Thyroid gland (tissue), 4 donors: ENCODE measurements at regions not wholly inside any gene's neighbourhood (a gene's known extent, or its start where the extent isn't known, plus 50 kb on each side); places are given as distances from the start of the nearest gene placed in this dataset.

Experiments used
- DNase-seq, 2 donors: peaks; one replicate each; pipeline ENCODE4 v3.0.0-alpha.2; 2019
- H3K27ac ChIP-seq, 3 donors: fragments of 200-600 bp; sonication (generic); 1 replicate in 2 of 3; 2 replicates in 1 of 3; pipeline ENCODE4 v1.5.1; 2016 to 2019; ENCODE audit warnings: mild to moderate bottlenecking in 1 of 3, moderate library complexity in 1 of 3
- H3K27me3 ChIP-seq: fragments of 200-600 bp; sonication (generic); one replicate; pipeline ENCODE4 v1.5.1; 2019
- H3K36me3 ChIP-seq, 2 donors: fragments of 200-600 bp; sonication (generic); one replicate each; pipeline ENCODE4 v1.5.1; 2016 to 2019
- H3K4me1 ChIP-seq, 2 donors: fragments of 200-600 bp; sonication (generic); one replicate each; pipeline ENCODE4 v1.5.1; 2017 to 2019
- H3K4me3 ChIP-seq, 3 donors: fragments of 200-600 bp; sonication (generic); replicated peaks in 1 of 3; 1 replicate in 2 of 3; 2 replicates in 1 of 3; pipeline ENCODE4 v1.5.1; 2016; ENCODE audit warnings: mild to moderate bottlenecking in 1 of 3
- H3K9me3 ChIP-seq: fragments of 200-600 bp; sonication (generic); one replicate; pipeline ENCODE4 v1.5.1; 2017
- POLR2A ChIP-seq, 2 donors: fragments of 450-650 bp; IDR thresholded peaks; one replicate each; pipeline ENCODE4 v1.6.1; 2017; ENCODE audit warnings: antibody characterized with exemption in 2 of 2, mild to moderate bottlenecking in 2 of 2, moderate library complexity in 1 of 2
- WGBS, 2 donors: methylation state at CpG; one replicate each; pipeline ENCODE4 v1.1.5; 2017; 5-methylcytosine and 5-hydroxymethylcytosine counted together
- intact Hi-C: fragments of 100-400 bp; cut with DNase I; formaldehyde crosslinking; loops from one replicate; pipeline ENCODE4 v1.15.1; 2023
- TF ChIP-seq, protein P1 (sequence below), 6 experiments: fragments of 200-600 bp in 3 of 6; fragments of 450-650 bp in 3 of 6; sonication (generic) in 3 of 6; IDR thresholded peaks; one replicate each; pipeline ENCODE4 v1.5.1; 2016 to 2019; ENCODE audit warnings: antibody characterized with exemption in 6 of 6, mild to moderate bottlenecking in 2 of 6, inconsistent platforms in 1 of 6, moderate library complexity in 1 of 6

DNA sequence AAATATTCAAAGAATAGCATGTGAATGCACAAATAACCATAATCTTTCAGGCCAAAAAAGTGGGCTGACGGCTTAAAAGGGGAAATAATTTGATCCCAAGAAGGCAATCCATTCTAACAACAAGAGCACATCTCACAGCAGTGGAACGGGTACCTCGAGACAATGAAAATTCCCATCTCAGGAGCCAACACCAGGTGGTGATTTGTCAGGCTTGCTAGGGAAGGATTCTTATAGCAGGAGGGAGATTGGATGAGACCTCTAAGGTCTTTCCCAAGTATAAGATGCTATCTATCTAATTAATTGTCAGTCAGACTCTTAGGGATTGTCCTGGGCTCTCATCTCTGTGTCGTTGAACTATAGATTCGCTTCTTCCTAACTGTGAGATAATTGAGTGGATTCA lies 284.0 kb downstream of the ETS1 start:
- Histone ChIP-seq H3K36me3 (no peaks in the 10 kb centered on the region), H3K9me3 (no peaks in the 10 kb centered on the region), H3K27ac (no peak overlapping the region), H3K27me3 (no peaks in the 10 kb centered on the region), H3K4me1 (peaks cover 8 to 15% of the 10 kb centered on the region in 2 donors), H3K4me3 (no peak overlapping the region)
- WGBS, 2 donors: 95 to 96% methylated on average over 5 of the region's 5 CpGs
- TF ChIP-seq POLR2A (IDR thresholded peaks at IDR 0.05): no peak
- TF ChIP-seq, protein P1, sequence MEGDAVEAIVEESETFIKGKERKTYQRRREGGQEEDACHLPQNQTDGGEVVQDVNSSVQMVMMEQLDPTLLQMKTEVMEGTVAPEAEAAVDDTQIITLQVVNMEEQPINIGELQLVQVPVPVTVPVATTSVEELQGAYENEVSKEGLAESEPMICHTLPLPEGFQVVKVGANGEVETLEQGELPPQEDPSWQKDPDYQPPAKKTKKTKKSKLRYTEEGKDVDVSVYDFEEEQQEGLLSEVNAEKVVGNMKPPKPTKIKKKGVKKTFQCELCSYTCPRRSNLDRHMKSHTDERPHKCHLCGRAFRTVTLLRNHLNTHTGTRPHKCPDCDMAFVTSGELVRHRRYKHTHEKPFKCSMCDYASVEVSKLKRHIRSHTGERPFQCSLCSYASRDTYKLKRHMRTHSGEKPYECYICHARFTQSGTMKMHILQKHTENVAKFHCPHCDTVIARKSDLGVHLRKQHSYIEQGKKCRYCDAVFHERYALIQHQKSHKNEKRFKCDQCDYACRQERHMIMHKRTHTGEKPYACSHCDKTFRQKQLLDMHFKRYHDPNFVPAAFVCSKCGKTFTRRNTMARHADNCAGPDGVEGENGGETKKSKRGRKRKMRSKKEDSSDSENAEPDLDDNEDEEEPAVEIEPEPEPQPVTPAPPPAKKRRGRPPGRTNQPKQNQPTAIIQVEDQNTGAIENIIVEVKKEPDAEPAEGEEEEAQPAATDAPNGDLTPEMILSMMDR (IDR thresholded peaks at IDR 0.05): no peak
- no peak for DNase-seq
- intact Hi-C loops: no loop called here

- Histone ChIP-seq H3K9me3 (no peaks in the 10 kb centered on the region), H3K36me3 (no peaks in the 10 kb centered on the region), H3K27me3 (no peaks in the 10 kb centered on the region), H3K4me1 (peaks cover 9 to 23% of the 10 kb centered on the region in 2 donors), H3K4me3 (no peak overlapping the region), H3K27ac (no peak overlapping the region)
- DNase-seq: no peak
- TF ChIP-seq, protein P1 (IDR thresholded peaks at IDR 0.05): no peak
- TF ChIP-seq POLR2A (IDR thresholded peaks at IDR 0.05): no peak
- WGBS, 2 donors: 80 to 88% methylated on average over 7 of the region's 7 CpGs
- intact Hi-C loops: no loop called here
Observed at GRCh38 chr11:128302425-128303186, 284.8 kb downstream of the ETS1 start.

DNA sequence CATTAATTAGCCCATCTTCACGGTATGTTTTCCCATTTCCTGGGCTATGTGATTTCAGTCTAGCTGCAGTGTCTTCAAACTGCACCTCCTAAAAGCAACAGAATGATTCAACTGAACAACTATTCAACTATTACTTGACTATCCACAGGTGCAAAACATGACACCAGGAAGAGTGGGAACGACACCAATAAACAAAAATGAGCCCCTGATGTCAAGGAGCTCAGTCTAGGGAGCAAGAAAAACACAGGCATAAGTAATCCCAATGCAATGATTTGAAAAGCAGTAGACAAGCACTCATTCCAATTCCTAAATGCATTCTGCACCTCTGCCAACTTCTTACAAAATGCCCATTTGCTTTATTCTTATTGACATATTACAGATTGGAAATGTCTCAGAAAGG lies 285.6 kb downstream of the ETS1 start:
- DNase-seq: no peak
- no peak for TF ChIP-seq POLR2A (IDR thresholded peaks at IDR 0.05)
- TF ChIP-seq, protein P1 (IDR thresholded peaks at IDR 0.05): no peak
- H3K36me3 ChIP-seq: no peaks in the 10 kb centered on the region
- H3K4me1 ChIP-seq: peaks cover 17 to 31% of the 10 kb centered on the region in 2 donors
- H3K27ac ChIP-seq: no peak overlapping the region
- H3K27me3 ChIP-seq: no peaks in the 10 kb centered on the region
- WGBS, 2 donors: 90 to 95% methylated on average over 2 of the region's 2 CpGs
- H3K9me3 ChIP-seq: no peaks in the 10 kb centered on the region
- H3K4me3 ChIP-seq: no peak overlapping the region
- intact Hi-C loops: no loop called here

DNA sequence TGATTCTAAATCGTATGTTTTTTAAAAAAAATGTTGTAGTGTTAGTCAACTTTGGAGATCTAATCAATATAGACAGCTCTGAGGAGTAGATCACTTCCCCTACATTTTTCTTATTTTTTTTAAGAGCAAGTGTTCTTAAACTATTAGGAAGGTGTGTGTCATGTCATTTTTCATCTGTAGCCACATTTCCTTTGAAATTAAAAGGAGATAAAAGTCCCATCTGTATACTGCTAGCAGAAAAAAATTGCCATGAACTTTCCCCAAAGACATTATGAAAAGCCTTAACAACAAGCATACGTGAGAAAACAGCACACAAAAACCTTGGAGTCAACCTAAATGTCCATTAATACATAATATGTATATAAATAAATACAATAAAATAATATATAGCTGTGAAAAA lies 286.6 kb downstream of the ETS1 start:
- Histone ChIP-seq H3K9me3 (no peaks in the 10 kb centered on the region), H3K27ac (no peak overlapping the region), H3K4me3 (no peak overlapping the region), H3K27me3 (no peaks in the 10 kb centered on the region), H3K4me1 (peaks cover 18 to 34% of the 10 kb centered on the region in 2 donors), H3K36me3 (no peaks in the 10 kb centered on the region)
- TF ChIP-seq, protein P1 (IDR thresholded peaks at IDR 0.05): no peak
- TF ChIP-seq POLR2A (IDR thresholded peaks at IDR 0.05): no peak
- no peak for DNase-seq
- WGBS, 2 donors: 93 to 95% methylated on average over 2 of the region's 2 CpGs
- intact Hi-C loops: no loop called here

- Histone ChIP-seq H3K9me3 (no peaks in the 10 kb centered on the region), H3K27ac (peak overlapping the region; percentile 13 to 50 (median 37)), H3K27me3 (no peaks in the 10 kb centered on the region), H3K4me1 (peaks cover 18 to 34% of the 10 kb centered on the region in 2 donors), H3K36me3 (no peaks in the 10 kb centered on the region), H3K4me3 (no peak overlapping the region)
- DNase-seq: peak; percentile 39 to 42
- 51 to 60% methylated on average over 6 of the region's 6 CpGs for WGBS, 2 donors
- intact Hi-C loops: loop anchor here (10.0 kb wide), 2 partner anchors 156 to 246 kb away; no protein-coding TSS in a partner anchor
- TF ChIP-seq POLR2A (IDR thresholded peaks at IDR 0.05): no peak
Observed at GRCh38 chr11:128299132-128299726, 288.1 kb downstream of the ETS1 start.
